ENCODE measurements at regions not wholly inside any gene's neighbourhood (a gene's known extent, or its start where the extent isn't known, plus 50 kb on each side); places are given as distances from the start of the nearest gene placed in this dataset.

DNA sequence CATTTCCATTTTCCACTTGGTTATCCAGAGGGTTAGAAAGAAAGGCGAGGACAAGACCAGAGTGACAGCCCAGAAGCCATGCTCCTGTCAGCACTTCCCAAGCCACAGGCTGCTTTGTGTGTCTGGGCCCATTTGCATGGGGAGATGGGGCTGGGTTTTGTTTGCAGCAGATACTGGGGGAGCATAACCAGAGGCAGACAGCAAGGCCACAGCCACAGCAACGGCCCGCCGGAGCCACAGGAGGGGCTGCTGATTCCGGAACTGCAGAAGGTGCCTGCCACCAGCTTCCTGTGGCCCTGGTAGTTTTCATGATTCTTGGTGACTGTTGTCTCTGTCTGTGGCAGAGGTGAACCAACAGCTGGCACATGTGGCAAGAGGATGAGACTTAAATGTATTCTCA, 106.6 kb downstream of the DLL1 start:
- POLR2A ChIA-PET, result no interaction called here
- Mint-ChIP-seq H3K36me3 (peaks cover 4% of the 10 kb centered on the region), H3K4me3 (no peak overlapping the region), H3K4me1 (no peaks in the 10 kb centered on the region), H3K27ac (no peak overlapping the region), H3K9me3 (peaks cover 9% of the 10 kb centered on the region), H3K27me3 (ENCODE audit: low read depth) (no peaks in the 10 kb centered on the region)
- DNase-seq (ENCODE audit: low spot score) (no peak), ATAC-seq (no peak)
- no peak for TF ChIP-seq FOXJ3 (CRISPR knock-in tag; IDR thresholded peaks at IDR 0.05; ENCODE audit: borderline replicate concordance)
- CTCF ChIA-PET, result no interaction called here

DNA sequence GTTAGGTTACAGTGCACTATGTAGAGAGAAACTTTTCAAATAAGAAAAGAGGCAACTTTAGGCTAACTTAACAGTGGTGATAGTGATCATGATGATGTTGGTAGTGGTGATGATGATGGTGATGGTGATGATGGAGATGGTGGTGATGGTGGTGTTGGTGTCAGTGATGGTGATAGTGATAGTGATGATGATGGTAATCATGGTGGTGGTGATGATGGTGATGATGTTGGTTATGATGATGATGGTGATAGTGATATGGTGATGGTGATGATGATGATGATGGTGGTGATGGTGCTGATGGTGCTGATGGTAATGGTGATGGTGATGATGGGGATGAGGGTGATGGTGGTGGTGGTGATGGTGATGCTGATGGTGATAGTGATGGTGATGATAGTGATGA, 107.4 kb downstream of the DLL1 start:
- DNase-seq (ENCODE audit: low spot score), result no peak
- no peak overlapping the region for H3K4me3 Mint-ChIP-seq
- H3K27me3 Mint-ChIP-seq (ENCODE audit: low read depth), result no peaks in the 10 kb centered on the region
- H3K36me3 Mint-ChIP-seq, result peaks cover 4% of the 10 kb centered on the region
- no peak for ATAC-seq
- ChIA-PET POLR2A (no interaction called here), CTCF (no interaction called here)
- H3K4me1 Mint-ChIP-seq, result no peaks in the 10 kb centered on the region
- peaks cover 9% of the 10 kb centered on the region for H3K9me3 Mint-ChIP-seq
- TF ChIP-seq, protein P1, sequence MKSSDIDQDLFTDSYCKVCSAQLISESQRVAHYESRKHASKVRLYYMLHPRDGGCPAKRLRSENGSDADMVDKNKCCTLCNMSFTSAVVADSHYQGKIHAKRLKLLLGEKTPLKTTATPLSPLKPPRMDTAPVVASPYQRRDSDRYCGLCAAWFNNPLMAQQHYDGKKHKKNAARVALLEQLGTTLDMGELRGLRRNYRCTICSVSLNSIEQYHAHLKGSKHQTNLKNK (CRISPR knock-in tag; IDR thresholded peaks at IDR 0.05), result no peak
- no peak for TF ChIP-seq HMGA2 (CRISPR knock-in tag; IDR thresholded peaks at IDR 0.05)
- TF ChIP-seq, protein P2, sequence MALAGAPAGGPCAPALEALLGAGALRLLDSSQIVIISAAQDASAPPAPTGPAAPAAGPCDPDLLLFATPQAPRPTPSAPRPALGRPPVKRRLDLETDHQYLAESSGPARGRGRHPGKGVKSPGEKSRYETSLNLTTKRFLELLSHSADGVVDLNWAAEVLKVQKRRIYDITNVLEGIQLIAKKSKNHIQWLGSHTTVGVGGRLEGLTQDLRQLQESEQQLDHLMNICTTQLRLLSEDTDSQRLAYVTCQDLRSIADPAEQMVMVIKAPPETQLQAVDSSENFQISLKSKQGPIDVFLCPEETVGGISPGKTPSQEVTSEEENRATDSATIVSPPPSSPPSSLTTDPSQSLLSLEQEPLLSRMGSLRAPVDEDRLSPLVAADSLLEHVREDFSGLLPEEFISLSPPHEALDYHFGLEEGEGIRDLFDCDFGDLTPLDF (CRISPR knock-in tag; IDR thresholded peaks at IDR 0.05), result no peak
- TF ChIP-seq, protein P3, sequence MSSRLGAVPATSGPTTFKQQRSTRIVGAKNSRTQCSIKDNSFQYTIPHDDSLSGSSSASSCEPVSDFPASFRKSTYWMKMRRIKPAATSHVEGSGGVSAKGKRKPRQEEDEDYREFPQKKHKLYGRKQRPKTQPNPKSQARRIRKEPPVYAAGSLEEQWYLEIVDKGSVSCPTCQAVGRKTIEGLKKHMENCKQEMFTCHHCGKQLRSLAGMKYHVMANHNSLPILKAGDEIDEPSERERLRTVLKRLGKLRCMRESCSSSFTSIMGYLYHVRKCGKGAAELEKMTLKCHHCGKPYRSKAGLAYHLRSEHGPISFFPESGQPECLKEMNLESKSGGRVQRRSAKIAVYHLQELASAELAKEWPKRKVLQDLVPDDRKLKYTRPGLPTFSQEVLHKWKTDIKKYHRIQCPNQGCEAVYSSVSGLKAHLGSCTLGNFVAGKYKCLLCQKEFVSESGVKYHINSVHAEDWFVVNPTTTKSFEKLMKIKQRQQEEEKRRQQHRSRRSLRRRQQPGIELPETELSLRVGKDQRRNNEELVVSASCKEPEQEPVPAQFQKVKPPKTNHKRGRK (CRISPR knock-in tag; IDR thresholded peaks at IDR 0.05; ENCODE audit: borderline replicate concordance), result no peak
- no peak for TF ChIP-seq ZNF219 (CRISPR knock-in tag; IDR thresholded peaks at IDR 0.05; ENCODE audit: borderline replicate concordance)
- TF ChIP-seq, protein P4, sequence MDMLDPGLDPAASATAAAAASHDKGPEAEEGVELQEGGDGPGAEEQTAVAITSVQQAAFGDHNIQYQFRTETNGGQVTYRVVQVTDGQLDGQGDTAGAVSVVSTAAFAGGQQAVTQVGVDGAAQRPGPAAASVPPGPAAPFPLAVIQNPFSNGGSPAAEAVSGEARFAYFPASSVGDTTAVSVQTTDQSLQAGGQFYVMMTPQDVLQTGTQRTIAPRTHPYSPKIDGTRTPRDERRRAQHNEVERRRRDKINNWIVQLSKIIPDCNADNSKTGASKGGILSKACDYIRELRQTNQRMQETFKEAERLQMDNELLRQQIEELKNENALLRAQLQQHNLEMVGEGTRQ (CRISPR knock-in tag; IDR thresholded peaks at IDR 0.05), result no peak
- no peak for TF ChIP-seq ZNF138 (CRISPR knock-in tag; conservative IDR thresholded peaks at IDR 0.05)
- TF ChIP-seq ZNF232 (CRISPR knock-in tag; IDR thresholded peaks at IDR 0.05), result no peak
- no peak overlapping the region for H3K27ac Mint-ChIP-seq

DNA sequence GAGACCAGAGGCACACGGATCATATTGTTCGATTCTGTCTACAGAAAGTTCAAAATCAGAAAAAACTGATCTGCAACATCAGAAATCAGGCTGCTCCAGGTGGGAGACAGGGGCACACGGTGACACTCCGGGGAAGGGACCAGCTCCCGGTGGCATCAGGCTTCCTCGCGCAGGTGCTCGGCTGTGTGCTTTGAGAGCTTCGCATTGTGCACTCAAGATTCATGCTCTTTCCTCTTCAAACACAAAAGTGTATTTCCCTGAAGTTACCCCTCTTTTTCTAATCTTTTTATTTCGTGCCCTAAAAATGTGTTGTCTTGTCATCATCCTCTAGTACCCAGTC, 108.1 kb downstream of the DLL1 start:
- no peak overlapping the region for H3K4me3 Mint-ChIP-seq
- DNase-seq (ENCODE audit: low spot score), result no peak
- no peaks in the 10 kb centered on the region for H3K27me3 Mint-ChIP-seq (ENCODE audit: low read depth)
- peaks cover 4% of the 10 kb centered on the region for H3K36me3 Mint-ChIP-seq
- 0 out of 2 replicates have a peak, but pooled peaks cover 2% of the 10 kb centered on the region for H3K4me1 Mint-ChIP-seq
- no peak overlapping the region for H3K27ac Mint-ChIP-seq
- ChIA-PET CTCF (no interaction called here), POLR2A (no interaction called here)
- ATAC-seq, result no peak
- H3K9me3 Mint-ChIP-seq, result peaks cover 9% of the 10 kb centered on the region
- TF ChIP-seq, protein P5, sequence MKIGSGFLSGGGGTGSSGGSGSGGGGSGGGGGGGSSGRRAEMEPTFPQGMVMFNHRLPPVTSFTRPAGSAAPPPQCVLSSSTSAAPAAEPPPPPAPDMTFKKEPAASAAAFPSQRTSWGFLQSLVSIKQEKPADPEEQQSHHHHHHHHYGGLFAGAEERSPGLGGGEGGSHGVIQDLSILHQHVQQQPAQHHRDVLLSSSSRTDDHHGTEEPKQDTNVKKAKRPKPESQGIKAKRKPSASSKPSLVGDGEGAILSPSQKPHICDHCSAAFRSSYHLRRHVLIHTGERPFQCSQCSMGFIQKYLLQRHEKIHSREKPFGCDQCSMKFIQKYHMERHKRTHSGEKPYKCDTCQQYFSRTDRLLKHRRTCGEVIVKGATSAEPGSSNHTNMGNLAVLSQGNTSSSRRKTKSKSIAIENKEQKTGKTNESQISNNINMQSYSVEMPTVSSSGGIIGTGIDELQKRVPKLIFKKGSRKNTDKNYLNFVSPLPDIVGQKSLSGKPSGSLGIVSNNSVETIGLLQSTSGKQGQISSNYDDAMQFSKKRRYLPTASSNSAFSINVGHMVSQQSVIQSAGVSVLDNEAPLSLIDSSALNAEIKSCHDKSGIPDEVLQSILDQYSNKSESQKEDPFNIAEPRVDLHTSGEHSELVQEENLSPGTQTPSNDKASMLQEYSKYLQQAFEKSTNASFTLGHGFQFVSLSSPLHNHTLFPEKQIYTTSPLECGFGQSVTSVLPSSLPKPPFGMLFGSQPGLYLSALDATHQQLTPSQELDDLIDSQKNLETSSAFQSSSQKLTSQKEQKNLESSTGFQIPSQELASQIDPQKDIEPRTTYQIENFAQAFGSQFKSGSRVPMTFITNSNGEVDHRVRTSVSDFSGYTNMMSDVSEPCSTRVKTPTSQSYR (CRISPR knock-in tag; IDR thresholded peaks at IDR 0.05), result no peak
- TF ChIP-seq KAT7 (CRISPR knock-in tag; IDR thresholded peaks at IDR 0.05; ENCODE audit: borderline replicate concordance) (no peak), ATF1 (CRISPR knock-in tag; IDR thresholded peaks at IDR 0.05) (no peak), SP1 (CRISPR knock-in tag; conservative IDR thresholded peaks at IDR 0.05) (no peak), RELA (CRISPR knock-in tag; IDR thresholded peaks at IDR 0.05; ENCODE audit: borderline replicate concordance) (no peak)
- TF ChIP-seq, protein P6, sequence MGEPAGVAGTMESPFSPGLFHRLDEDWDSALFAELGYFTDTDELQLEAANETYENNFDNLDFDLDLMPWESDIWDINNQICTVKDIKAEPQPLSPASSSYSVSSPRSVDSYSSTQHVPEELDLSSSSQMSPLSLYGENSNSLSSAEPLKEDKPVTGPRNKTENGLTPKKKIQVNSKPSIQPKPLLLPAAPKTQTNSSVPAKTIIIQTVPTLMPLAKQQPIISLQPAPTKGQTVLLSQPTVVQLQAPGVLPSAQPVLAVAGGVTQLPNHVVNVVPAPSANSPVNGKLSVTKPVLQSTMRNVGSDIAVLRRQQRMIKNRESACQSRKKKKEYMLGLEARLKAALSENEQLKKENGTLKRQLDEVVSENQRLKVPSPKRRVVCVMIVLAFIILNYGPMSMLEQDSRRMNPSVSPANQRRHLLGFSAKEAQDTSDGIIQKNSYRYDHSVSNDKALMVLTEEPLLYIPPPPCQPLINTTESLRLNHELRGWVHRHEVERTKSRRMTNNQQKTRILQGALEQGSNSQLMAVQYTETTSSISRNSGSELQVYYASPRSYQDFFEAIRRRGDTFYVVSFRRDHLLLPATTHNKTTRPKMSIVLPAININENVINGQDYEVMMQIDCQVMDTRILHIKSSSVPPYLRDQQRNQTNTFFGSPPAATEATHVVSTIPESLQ (CRISPR knock-in tag; IDR thresholded peaks at IDR 0.05), result no peak
- TF ChIP-seq, protein P7, sequence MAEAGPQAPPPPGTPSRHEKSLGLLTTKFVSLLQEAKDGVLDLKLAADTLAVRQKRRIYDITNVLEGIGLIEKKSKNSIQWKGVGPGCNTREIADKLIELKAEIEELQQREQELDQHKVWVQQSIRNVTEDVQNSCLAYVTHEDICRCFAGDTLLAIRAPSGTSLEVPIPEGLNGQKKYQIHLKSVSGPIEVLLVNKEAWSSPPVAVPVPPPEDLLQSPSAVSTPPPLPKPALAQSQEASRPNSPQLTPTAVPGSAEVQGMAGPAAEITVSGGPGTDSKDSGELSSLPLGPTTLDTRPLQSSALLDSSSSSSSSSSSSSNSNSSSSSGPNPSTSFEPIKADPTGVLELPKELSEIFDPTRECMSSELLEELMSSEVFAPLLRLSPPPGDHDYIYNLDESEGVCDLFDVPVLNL (CRISPR knock-in tag; IDR thresholded peaks at IDR 0.05; ENCODE audit: borderline replicate concordance, low read depth), result no peak
- TF ChIP-seq, protein P8, sequence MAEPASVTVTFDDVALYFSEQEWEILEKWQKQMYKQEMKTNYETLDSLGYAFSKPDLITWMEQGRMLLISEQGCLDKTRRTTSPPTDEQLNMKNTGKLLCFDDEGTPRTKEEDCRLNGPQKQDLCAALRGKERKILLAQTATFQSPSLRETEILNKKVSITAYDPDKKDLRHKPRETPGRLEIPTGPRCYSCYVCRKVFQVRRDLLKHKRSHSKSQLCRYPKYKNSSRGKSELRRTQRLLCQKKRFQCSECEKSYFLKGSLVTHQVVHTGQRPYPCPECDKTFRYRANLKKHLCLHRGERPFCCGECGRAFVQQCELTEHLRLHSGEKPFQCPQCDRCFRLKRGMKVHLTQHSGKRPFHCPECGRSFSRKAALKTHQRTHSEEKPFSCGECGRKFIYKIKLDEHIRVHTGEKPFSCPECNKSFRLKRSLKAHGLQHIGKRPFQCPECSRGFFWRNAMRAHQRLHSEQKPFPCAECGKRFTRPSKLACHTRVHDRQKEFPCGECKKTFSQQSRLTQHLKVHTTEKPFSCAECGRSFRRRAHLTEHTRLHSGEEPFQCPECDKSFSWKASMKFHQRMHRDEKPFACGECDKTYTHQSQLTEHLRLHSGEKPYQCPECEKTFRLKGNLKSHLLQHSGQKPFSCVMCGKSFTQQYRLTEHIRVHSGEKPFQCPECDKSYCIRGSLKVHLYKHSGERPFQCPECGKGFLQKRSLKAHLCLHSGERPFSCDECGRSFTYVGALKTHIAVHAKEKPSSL (CRISPR knock-in tag; conservative IDR thresholded peaks at IDR 0.05), result no peak

Measured in WTC11 (cell line).